Stimulated activated CD4-positive, alpha-beta T cell treated with anti-CD3 and anti-CD28 coated beads, Interleukin-2, amount 100 ng/mL, for 48 hours (primary cell): ENCODE measurements at regions not wholly inside any gene's neighbourhood (a gene's known extent, or its start where the extent isn't known, plus 50 kb on each side); places are given as distances from the start of the nearest gene placed in this dataset.

ENCODE experiments used
- DNase-seq, 2 donors: peaks; one replicate each; pipeline ENCODE4 v3.0.0-alpha.2; 2020

DNA sequence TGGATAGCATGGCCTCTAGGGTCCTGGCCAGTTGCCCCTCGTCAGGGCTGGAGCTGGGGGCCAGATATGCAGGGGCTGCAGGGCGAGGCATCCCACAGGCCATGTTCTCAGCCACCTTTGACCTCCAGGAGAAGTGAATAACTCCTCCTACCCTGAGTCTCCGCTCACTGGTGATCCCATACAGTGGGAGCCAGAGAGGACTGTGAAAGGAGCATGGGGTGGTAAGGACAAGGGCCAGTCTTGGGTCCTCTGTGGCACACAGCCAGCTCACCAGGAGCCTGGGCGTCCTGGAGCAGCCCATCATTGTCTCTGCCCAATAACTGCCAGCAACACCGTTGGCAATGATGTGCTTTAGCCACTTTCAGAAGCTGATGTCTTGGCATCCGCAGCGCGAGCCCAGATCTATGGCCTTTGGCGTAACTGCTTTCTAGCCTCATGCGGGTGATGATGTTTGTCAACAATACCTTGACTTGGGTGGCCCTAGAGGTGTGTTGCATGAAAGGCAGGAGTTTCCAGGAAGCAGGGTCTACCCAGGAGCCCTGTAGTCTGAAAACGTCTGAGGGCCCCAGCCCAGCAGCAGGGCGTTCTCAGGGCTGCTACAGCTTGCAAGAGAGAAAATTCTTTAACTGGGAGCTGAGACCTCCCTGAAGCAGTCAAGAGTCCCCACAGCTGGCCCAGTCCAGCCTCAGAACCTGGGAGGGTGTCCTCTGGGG is 61.1 kb upstream of the IQSEC1 start:
- no peak for DNase-seq

DNA sequence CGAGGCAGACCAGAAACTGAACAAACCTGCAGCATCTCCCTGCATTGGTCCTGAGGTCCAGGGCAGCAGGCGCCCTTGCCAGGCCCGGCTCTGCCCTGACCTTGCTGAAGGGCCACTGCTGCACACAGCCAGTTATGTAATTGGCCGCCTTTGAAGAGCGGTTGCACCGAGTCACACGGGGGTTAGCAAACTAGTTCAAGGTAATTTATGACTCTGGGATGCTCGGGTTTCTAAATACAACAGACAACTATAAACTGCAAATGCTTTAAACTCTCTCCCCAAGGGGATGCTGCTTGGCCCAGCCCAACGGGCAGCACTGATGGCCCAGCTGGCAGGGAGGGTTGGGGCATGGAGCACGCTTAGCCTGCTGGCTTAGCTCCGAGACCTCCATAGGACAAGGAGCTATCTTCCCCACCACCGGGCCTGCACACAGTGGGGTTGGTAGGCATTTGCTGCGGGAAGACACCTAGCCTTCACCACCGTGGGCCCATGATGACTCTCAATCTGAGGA is 60.3 kb upstream of the IQSEC1 start:
- no peak for DNase-seq

DNA sequence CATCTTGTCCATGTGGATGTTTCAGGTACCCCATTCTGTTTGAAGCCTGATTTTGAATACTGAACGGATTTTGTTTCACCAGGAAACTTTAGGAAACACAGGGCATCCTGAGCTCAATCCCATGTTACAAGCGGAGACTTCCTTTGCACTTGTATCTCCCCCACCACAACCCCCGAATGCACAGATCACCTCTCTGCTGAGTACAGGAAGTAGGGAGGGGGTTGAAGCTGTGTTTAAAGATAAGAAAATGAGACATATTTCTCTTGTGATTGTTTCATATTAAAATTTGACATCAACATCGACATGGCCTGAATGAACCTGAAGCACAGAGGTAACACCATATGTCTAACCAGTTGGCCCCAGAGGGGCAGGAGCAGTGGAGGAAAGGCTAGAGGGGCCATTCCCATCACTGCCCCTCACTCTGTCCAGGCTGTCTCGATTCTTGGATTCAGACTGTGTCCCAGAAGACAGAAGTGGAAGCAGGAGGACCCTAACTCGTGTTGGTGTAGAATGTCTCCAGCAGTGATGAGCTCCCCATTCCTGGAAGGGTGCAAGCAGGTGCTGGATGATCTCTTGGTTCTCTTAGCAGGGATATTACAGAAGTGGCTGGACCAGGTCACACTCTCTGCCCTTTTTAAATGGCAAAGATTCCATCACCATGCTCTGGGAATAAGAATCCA is 59.6 kb upstream of the IQSEC1 start:
- no peak for DNase-seq

DNA sequence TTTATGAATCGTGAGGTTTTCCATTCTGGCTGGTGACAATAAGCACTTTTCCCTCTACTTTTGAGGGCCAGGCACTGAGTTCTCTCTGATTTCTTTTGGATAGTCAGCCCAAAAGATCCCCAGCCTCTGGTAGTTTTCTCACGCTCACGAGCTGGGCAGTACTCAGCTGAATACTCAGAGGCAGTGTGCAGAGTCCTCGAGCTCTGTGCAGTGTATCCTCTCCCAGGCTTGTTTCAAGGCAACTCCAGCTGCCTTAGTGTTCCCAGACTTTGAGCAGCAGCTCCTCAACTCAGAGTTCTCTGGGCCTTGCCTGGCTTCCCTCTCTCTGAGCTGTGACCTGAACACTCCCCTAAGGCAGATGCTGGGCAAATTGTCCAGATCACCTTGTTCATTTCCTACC is 59.1 kb upstream of the IQSEC1 start:
- no peak for DNase-seq

DNA sequence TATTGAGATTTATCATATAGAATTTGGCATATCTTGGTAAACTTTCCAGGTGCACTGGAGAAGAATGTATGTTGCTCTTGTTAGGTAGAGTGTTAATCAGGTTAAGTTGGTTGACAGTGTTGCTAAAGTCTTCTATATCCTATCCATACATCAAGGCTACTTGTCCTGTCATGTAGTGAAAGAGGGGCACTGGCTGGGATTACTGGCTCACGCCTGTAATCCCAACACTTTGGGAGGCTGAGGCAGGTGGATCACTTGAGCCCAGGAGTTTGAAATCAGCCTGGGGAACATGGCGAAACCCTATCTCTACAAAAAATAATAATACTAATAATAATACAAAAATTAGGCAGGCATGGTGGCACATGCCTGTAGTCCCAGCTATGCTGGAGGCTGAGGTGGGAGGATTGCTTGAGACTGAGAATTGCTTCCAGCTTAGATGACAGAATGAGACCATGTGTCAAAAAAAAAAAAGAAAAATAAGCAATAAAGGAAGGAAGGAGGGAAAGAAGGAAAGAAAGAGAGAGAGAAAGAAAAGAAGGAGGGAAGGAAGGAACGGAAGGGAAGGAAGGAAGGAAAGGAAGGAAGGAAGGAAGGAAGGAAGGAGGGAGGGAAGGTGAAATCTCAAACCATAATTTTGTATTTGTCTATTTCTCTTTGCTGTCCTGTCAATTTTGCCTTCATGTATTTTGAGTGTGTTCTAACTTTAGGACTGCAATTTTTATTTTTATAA is 57.4 kb upstream of the IQSEC1 start:
- no peak for DNase-seq

DNA sequence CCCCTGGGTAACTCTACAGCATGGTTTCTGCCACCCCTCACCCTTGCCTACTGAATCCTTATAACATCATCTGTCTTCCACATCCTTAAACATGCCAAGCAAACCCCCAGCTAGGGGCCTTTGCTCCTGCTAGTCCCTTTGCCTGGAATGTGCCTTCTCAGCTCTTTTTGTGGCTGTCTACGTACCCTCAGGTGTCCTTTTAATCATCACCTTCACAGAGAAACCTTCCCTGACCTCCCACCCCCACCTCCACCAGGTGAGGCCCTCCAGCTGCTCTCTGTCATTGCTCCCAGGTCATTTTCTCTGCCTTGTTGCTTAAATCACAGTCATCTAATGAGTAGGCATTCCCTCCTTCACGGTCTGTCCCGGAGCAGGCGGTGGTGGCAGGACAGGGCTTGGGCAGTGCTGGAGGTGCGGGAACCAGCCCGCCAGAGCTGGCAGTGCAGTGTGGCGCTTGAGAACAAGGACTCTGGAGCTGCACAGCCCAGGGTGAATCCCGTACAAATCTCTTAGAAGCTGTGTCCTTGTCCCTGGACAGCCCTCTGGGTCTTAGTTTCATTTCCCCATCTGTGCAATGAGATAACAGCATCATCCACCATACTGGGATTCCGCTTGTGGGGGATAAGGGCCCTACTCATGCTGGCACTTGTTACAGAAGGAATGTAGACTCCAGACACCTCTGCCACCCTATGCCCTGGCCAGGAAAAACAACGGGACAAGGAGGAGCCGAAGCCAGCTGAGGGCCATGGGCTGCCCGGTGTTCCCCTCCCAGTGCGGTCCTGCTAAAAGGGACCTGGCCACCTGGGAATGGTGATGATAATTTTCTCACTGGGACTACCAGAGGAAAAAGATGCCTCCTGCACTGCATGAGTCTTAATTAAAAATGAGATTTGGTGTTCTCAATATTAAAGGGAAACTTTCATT is 52.1 kb upstream of the IQSEC1 start:
- DNase-seq, result no peak

DNA sequence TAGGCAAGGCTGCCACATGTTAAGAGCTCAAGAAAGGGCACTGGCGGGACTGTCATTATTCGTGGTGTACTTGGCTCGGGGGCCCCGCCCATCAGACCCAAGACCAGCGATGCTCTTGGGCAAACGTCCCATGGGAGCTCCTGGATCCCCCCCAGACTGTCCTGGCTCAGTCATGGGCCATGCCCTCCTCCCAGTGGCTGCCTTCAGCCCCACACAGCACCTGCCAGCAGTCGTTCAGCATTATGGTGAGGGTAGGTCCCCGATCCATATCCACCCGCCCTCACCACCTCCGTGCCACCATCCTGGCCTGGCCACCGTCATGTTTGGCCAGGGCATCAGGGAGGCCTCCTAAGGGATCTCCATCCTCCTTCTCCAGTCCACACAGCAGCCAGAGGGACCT is 51.4 kb upstream of the IQSEC1 start:
- no peak for DNase-seq

DNA sequence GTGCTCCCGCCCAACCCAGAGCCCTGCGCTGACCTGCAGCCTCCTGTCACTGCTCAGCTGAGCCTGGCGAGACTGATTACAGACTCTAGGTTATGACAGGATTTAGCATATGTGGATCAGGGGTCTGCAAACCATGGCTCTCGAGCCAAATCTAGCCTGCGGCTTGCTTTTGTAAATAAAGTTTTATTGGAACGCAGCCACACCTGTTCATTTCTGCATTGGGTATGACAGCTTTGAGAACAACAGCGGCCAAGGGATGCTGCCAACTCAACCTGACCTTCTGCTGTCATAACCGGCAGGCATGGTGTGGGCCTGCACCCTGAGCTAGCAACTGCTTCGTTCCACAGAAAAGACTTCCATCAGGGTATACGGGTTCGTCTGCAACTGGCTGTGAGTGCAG is 50.5 kb upstream of the IQSEC1 start:
- DNase-seq, result no peak

DNA sequence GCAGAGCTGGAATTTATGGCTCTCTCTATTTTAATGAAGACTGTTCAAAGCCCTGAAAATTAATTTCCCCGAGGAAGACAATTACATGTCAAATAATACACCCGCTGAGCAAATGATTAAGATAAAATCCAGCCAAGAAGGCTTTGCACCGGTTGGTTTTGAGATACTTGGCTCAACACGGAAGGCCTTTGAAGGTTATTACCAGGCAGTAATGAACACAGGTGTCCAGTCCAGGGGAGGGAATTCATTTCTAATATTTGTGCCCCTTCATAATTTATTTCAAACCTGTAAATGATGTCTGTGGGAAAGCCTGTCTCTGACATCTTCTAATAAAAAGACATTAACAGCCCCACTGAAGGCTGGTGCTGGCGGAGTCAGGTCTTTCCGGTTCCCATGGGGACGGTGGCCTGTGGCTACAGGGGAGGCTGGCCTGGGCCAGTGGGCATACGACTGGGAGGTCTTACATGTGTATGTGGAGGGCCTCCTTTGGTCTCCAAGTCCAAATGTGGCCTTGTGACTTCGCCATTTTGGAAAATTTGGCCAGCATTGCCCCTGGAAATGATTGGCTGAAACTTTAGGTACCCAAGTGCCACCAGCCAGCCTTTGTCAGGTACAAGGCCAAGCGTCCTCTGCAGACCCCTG is 49.9 kb upstream of the IQSEC1 start:
- DNase-seq, result no peak
